IMR-90 (cell line): ENCODE measurements at regions not wholly inside any gene's neighbourhood (a gene's known extent, or its start where the extent isn't known, plus 50 kb on each side); places are given as distances from the start of the nearest gene placed in this dataset.

Experiments used
- ATAC-seq: fragments of 200-7000 bp; cut with Tn5 transposase; 2 replicates; pipeline ENCODE4 v1.9.1; 2020; ENCODE audit warnings: low read depth, mild to moderate bottlenecking, moderate library complexity
- BruUV-seq: library from RNA; stranded (reverse); fragments of 400-500 nt; replicated peaks from 2 replicates; lab custom pipeline; 2021; lab: Mats Ljungman, UMichigan
- CTCF ChIA-PET: fragments of 300-600 bp; formaldehyde crosslinking; extraction: SDS; loops from one replicate; lab custom pipeline; 2021; ENCODE audit warnings: antibody characterized with exemption; lab: Yijun Ruan, JAX
- POLR2A ChIA-PET: fragments of 300-600 bp; sonication (Branson Sonifier 250); formaldehyde crosslinking; loops from one replicate; lab custom pipeline; 2022; ENCODE audit warnings: antibody characterized with exemption; ENCODE audit not compliant: unreplicated experiment; lab: Charles Lee
- DNase-seq: peaks from one replicate; pipeline ENCODE4 v3.0.0; 2013
- H2AFZ ChIP-seq: replicated peaks from 2 replicates; pipeline ENCODE3; 2013; ENCODE audit warnings: low read length, mild to moderate bottlenecking; ENCODE audit not compliant: poor library complexity
- H2AK5ac ChIP-seq: 2 replicates; pipeline ENCODE4 v1.6.1; 2013; ENCODE audit warnings: low read depth, low read length, inconsistent platforms
- H2AK9ac ChIP-seq: replicated peaks from 2 replicates; pipeline ENCODE3; 2013; ENCODE audit warnings: mild to moderate bottlenecking, low read depth, low read length, moderate library complexity; ENCODE audit not compliant: poor library complexity
- H2BK120ac ChIP-seq: 2 replicates; pipeline ENCODE4 v1.6.1; 2013; ENCODE audit warnings: low read depth, low read length, inconsistent platforms
- H2BK15ac ChIP-seq: 3 replicates; pipeline ENCODE4 v1.6.1; 2013; ENCODE audit warnings: low read depth, low read length, inconsistent platforms
- H2BK20ac ChIP-seq: 2 replicates; pipeline ENCODE4 v1.6.1; 2013; ENCODE audit warnings: low read depth, mild to moderate bottlenecking, inconsistent platforms, low read length, moderate library complexity
- H2BK5ac ChIP-seq: 2 replicates; pipeline ENCODE4 v1.6.1; 2013; ENCODE audit warnings: mild to moderate bottlenecking, low read depth, low read length, inconsistent platforms; ENCODE audit not compliant: poor library complexity, severe bottlenecking
- H3K14ac ChIP-seq: replicated peaks from 2 replicates; pipeline ENCODE4 v1.6.1; 2013; ENCODE audit warnings: low read depth, low read length, inconsistent platforms
- H3K18ac ChIP-seq: 2 replicates; pipeline ENCODE4 v1.6.1; 2013; ENCODE audit warnings: low read depth, low read length, control low read depth
- H3K23ac ChIP-seq: 2 replicates; pipeline ENCODE4 v1.6.1; 2013; ENCODE audit warnings: low read depth, low read length, inconsistent platforms
- H3K27ac ChIP-seq: 2 replicates; pipeline ENCODE4 v1.5.1; 2013; ENCODE audit warnings: mild to moderate bottlenecking, control low read depth, low read length; ENCODE audit not compliant: insufficient read depth
- H3K27me3 ChIP-seq: 2 replicates; pipeline ENCODE4 v1.6.1; 2013; ENCODE audit warnings: low read length; ENCODE audit not compliant: control insufficient read depth, insufficient read depth
- H3K36me3 ChIP-seq: 2 replicates; pipeline ENCODE4 v1.6.1; 2013; ENCODE audit warnings: low read length, mixed read lengths; ENCODE audit not compliant: control insufficient read depth, insufficient read depth
- H3K4ac ChIP-seq: 2 replicates; pipeline ENCODE4 v1.6.1; 2013; ENCODE audit warnings: low read depth, low read length, inconsistent platforms
- H3K4me1 ChIP-seq: 2 replicates; pipeline ENCODE4 v1.6.1; 2013; ENCODE audit warnings: low read length, mixed read lengths; ENCODE audit not compliant: control insufficient read depth, insufficient read depth
- H3K4me2 ChIP-seq: 2 replicates; pipeline ENCODE4 v1.6.1; 2013; ENCODE audit warnings: low read depth, mild to moderate bottlenecking, control low read depth, low read length, moderate library complexity
- H3K4me3 ChIP-seq: 2 replicates; pipeline ENCODE4 v1.5.1; 2013; ENCODE audit warnings: low read depth, mild to moderate bottlenecking, control low read depth, low read length, moderate library complexity; ENCODE audit not compliant: insufficient read depth
- H3K56ac ChIP-seq: 2 replicates; pipeline ENCODE4 v1.6.1; 2013; ENCODE audit warnings: low read length, inconsistent platforms; ENCODE audit not compliant: insufficient read depth; ENCODE audit errors: extremely low read depth
- H3K79me1 ChIP-seq, 2 experiments: 2 replicates each; pipeline ENCODE4 v1.6.1; 2013; ENCODE audit warnings: low read length in 2 of 2, inconsistent platforms in 1 of 2, low read depth in 1 of 2
- H3K9ac ChIP-seq: 2 replicates; pipeline ENCODE4 v1.6.1; 2013; ENCODE audit warnings: low read depth, low read length, control low read depth
- H3K9me1 ChIP-seq: 2 replicates; pipeline ENCODE4 v1.6.1; 2013; ENCODE audit warnings: low read length, inconsistent platforms; ENCODE audit not compliant: insufficient read depth
- H3K9me3 ChIP-seq: 2 replicates; pipeline ENCODE4 v1.6.1; 2013; ENCODE audit warnings: low read length; ENCODE audit not compliant: control insufficient read depth, insufficient read depth
- H4K20me1 ChIP-seq: 2 replicates; pipeline ENCODE4 v1.6.1; 2013; ENCODE audit warnings: low read length, inconsistent platforms; ENCODE audit not compliant: insufficient read depth
- H4K5ac ChIP-seq: 2 replicates; pipeline ENCODE4 v1.6.1; 2013; ENCODE audit warnings: mild to moderate bottlenecking, low read depth, low read length, control low read depth
- H4K8ac ChIP-seq, 2 experiments: 2 replicates each; pipeline ENCODE4 v1.6.1; 2013; ENCODE audit warnings: low read depth in 2 of 2, low read length in 2 of 2, control low read depth in 1 of 2, inconsistent platforms in 1 of 2
- H4K91ac ChIP-seq: 2 replicates; pipeline ENCODE4 v1.6.1; 2013; ENCODE audit warnings: low read depth, low read length, inconsistent platforms; ENCODE audit not compliant: insufficient read depth
- BHLHE40 ChIP-seq: fragments of 150-350 bp; IDR thresholded peaks from 2 replicates; pipeline ENCODE4 v1.6.1; 2016; ENCODE audit warnings: mild to moderate bottlenecking, low read depth, low read length
- CEBPB ChIP-seq: IDR thresholded peaks from 2 replicates; pipeline ENCODE4 v1.6.1; 2012; ENCODE audit warnings: low read depth, low read length, improper control_type of control experiment
- CHD1 ChIP-seq: IDR thresholded peaks from 2 replicates; pipeline ENCODE4 v1.6.1; 2012; ENCODE audit warnings: low read depth, low read length, improper control_type of control experiment
- FOS ChIP-seq: fragments of 150-350 bp; IDR thresholded peaks from 2 replicates; pipeline ENCODE4 v1.6.1; 2016; ENCODE audit warnings: low read depth, low read length
- MAFK ChIP-seq: IDR thresholded peaks from 2 replicates; pipeline ENCODE4 v1.6.1; 2012; ENCODE audit warnings: low read depth, low read length, improper control_type of control experiment
- MAZ ChIP-seq: IDR thresholded peaks from 2 replicates; pipeline ENCODE4 v1.6.1; 2012; ENCODE audit warnings: low read depth, mild to moderate bottlenecking, low read length, improper control_type of control experiment, moderate library complexity, borderline replicate concordance
- MXI1 ChIP-seq: IDR thresholded peaks from 2 replicates; pipeline ENCODE4 v1.6.1; 2012; ENCODE audit warnings: low read depth, mild to moderate bottlenecking, low read length, moderate library complexity, borderline replicate concordance
- POLR2A ChIP-seq: IDR thresholded peaks from 2 replicates; pipeline ENCODE4 v1.6.1; 2012; ENCODE audit warnings: mild to moderate bottlenecking, low read depth, low read length
- RAD21 ChIP-seq: IDR thresholded peaks from 2 replicates; pipeline ENCODE4 v1.6.1; 2012; ENCODE audit warnings: low read length, improper control_type of control experiment
- RCOR1 ChIP-seq: IDR thresholded peaks from 2 replicates; pipeline ENCODE4 v1.6.1; 2012; ENCODE audit warnings: mild to moderate bottlenecking, low read length, improper control_type of control experiment; ENCODE audit not compliant: insufficient replicate concordance
- RFX5 ChIP-seq: IDR thresholded peaks from 2 replicates; pipeline ENCODE4 v1.8.0; 2012; ENCODE audit warnings: low read depth, mild to moderate bottlenecking, low read length, moderate library complexity
- WGBS, 2 experiments: methylation state at CpG; one replicate each; pipeline versions ENCODE4 v1.1.5 to v1.1.7; 2013; ENCODE audit warnings: missing lambda C conversion rate in 2 of 2; ENCODE audit not compliant: insufficient read length in 1 of 2; ENCODE audit errors: extremely low coverage in 2 of 2; 5-methylcytosine and 5-hydroxymethylcytosine counted together
- dilution Hi-C: fragments of 300-500 bp; cut with HindIII; formaldehyde crosslinking; loops from one replicate; pipeline ENCODE4 v1.14.3; 2018; ENCODE audit warnings: low sequenced_read_pairs; ENCODE audit not compliant: unreplicated experiment
- in situ Hi-C: fragments of 300-500 bp; cut with MboI; formaldehyde crosslinking; loops from 3 replicates; pipeline ENCODE4 v1.14.3; 2019; ENCODE audit warnings: low sequenced_read_pairs, inconsistent platforms, mixed read lengths
- intact Hi-C: fragments of 100-400 bp; cut with micrococcal nuclease; formaldehyde crosslinking; loops from 2 replicates; pipeline ENCODE4 v1.10.0; 2022
- TF ChIP-seq, protein P1 (sequence below): conservative IDR thresholded peaks from 2 replicates; pipeline ENCODE4 v1.5.1; 2012; ENCODE audit warnings: mild to moderate bottlenecking, low read depth, low read length, improper control_type of control experiment
- TF ChIP-seq, protein P2 (sequence below): fragments of 150-350 bp; IDR thresholded peaks from 2 replicates; pipeline ENCODE4 v1.6.1; 2017; ENCODE audit warnings: mild to moderate bottlenecking, antibody characterized with exemption, low read length, low read depth

DNA sequence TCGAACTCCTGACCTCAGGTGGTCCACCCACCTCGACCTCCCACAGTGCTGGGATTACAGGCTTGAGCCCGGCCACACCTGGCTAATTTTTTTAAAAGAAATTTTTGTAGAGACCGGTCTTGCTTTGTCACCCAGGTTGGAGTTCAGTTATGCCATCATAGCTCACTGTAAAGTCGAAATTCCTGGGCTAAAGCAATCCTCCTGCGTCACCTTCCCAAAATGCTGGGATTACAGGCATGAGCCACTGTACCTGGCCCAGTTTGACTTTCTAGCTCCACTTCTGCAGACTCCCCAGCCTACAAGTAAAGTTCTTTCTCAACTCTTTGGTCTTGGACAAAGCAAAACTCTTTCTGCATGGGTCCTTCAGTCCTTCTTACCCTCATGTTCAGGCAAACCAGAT, 214.1 kb downstream of the SKIDA1 start:
- CTCF ChIA-PET, result no interaction called here
- no TSS peak for BruUV-seq
- in situ Hi-C loops, result no loop called here

More for the DNA sequence above, 214.1 kb downstream of the SKIDA1 start:
- Histone ChIP-seq H3K4me3 (no peak overlapping the region), H3K79me1 (no peaks in the 10 kb centered on the region), H3K18ac (no peak overlapping the region), H3K9ac (no peak overlapping the region), H2BK120ac (no peak overlapping the region), H3K14ac (no peak overlapping the region), H2AFZ (no peak overlapping the region), H3K9me1 (0 out of 2 replicates have a peak, but pooled peaks cover 7% of the 10 kb centered on the region), H2BK20ac (no peak overlapping the region), H4K8ac (no peak overlapping the region), H3K9me3 (no peaks in the 10 kb centered on the region), H2BK5ac (no peak overlapping the region), H2AK9ac (no peak overlapping the region), H3K4me1 (peaks cover 15% of the 10 kb centered on the region), H3K4ac (no peak overlapping the region), H3K4me2 (no peak overlapping the region), H4K20me1 (no peaks in the 10 kb centered on the region), H3K27me3 (no peaks in the 10 kb centered on the region), H4K91ac (no peak overlapping the region), H3K27ac (no peak overlapping the region), H4K5ac (no peak overlapping the region), H3K56ac (no peak overlapping the region), H2BK15ac (no peak overlapping the region), H2AK5ac (no peak overlapping the region), H3K36me3 (no peaks in the 10 kb centered on the region), H3K23ac (no peak overlapping the region)
- intact Hi-C loops (no loop called here), dilution Hi-C loops (no loop called here)
- DNase-seq (no peak), ATAC-seq (no peak)
- POLR2A ChIA-PET, result no interaction called here
- 100% methylated on average over 2 of the region's 6 CpGs; no CpG with 5 or more reads in 1 of the 2 experiments for WGBS, 2 experiments
- TF ChIP-seq, protein P1, sequence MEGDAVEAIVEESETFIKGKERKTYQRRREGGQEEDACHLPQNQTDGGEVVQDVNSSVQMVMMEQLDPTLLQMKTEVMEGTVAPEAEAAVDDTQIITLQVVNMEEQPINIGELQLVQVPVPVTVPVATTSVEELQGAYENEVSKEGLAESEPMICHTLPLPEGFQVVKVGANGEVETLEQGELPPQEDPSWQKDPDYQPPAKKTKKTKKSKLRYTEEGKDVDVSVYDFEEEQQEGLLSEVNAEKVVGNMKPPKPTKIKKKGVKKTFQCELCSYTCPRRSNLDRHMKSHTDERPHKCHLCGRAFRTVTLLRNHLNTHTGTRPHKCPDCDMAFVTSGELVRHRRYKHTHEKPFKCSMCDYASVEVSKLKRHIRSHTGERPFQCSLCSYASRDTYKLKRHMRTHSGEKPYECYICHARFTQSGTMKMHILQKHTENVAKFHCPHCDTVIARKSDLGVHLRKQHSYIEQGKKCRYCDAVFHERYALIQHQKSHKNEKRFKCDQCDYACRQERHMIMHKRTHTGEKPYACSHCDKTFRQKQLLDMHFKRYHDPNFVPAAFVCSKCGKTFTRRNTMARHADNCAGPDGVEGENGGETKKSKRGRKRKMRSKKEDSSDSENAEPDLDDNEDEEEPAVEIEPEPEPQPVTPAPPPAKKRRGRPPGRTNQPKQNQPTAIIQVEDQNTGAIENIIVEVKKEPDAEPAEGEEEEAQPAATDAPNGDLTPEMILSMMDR, result no peak
- no peak for TF ChIP-seq CHD1
- TF ChIP-seq FOS, result no peak
- no peak for TF ChIP-seq MAZ
- TF ChIP-seq MXI1, result no peak
- no peak for TF ChIP-seq CEBPB
- TF ChIP-seq POLR2A, result no peak
- no peak for TF ChIP-seq BHLHE40
- TF ChIP-seq RCOR1, result no peak
- TF ChIP-seq RAD21, result no peak
- no peak for TF ChIP-seq MAFK
- TF ChIP-seq RFX5, result no peak
- TF ChIP-seq, protein P2, sequence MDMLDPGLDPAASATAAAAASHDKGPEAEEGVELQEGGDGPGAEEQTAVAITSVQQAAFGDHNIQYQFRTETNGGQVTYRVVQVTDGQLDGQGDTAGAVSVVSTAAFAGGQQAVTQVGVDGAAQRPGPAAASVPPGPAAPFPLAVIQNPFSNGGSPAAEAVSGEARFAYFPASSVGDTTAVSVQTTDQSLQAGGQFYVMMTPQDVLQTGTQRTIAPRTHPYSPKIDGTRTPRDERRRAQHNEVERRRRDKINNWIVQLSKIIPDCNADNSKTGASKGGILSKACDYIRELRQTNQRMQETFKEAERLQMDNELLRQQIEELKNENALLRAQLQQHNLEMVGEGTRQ, result no peak
